CD14-positive monocyte (primary cell): ENCODE measurements at regions not wholly inside any gene's neighbourhood (a gene's known extent, or its start where the extent isn't known, plus 50 kb on each side); places are given as distances from the start of the nearest gene placed in this dataset.

Experiments used
- DNase-seq, 3 donors: peaks; one replicate each; pipeline ENCODE4 v3.0.0-alpha.2; 2011 to 2022
- H2AFZ ChIP-seq: 2 replicates; pipeline ENCODE4 v1.6.0; 2012; ENCODE audit warnings: mild to moderate bottlenecking, low read depth, low read length, inconsistent platforms; ENCODE audit not compliant: insufficient read depth, poor library complexity, severe bottlenecking
- H3K27ac ChIP-seq, 2 donors: 1 replicate in 1 of 2; 2 replicates in 1 of 2; pipeline ENCODE4 v1.5.1; 2012 to 2013; ENCODE audit warnings: low read length in 2 of 2, control low read depth in 1 of 2, inconsistent platforms in 1 of 2, low read depth in 1 of 2, mild to moderate bottlenecking in 1 of 2
- H3K27me3 ChIP-seq, 2 donors: one replicate each; pipeline versions ENCODE4 v1.6.0 to v1.6.1; 2011 to 2013; ENCODE audit warnings: low read length in 2 of 2; ENCODE audit not compliant: control insufficient read depth in 2 of 2, insufficient read depth in 2 of 2
- H3K36me3 ChIP-seq, 2 donors: replicated peaks in 1 of 2; 1 replicate in 1 of 2; 2 replicates in 1 of 2; pipeline versions ENCODE4 v1.5.1 to v1.6.1; 2012 to 2013; ENCODE audit warnings: low read length in 2 of 2, control low read depth in 1 of 2, inconsistent platforms in 1 of 2, mild to moderate bottlenecking in 1 of 2; ENCODE audit not compliant: insufficient read depth in 2 of 2, control insufficient read depth in 1 of 2
- H3K4me1 ChIP-seq, 2 donors: 1 replicate in 1 of 2; 2 replicates in 1 of 2; pipeline versions ENCODE4 v1.5.1 to v1.6.1; 2012 to 2013; ENCODE audit warnings: low read length in 2 of 2, control low read depth in 1 of 2, inconsistent platforms in 1 of 2, mild to moderate bottlenecking in 1 of 2, moderate library complexity in 1 of 2; ENCODE audit not compliant: insufficient read depth in 2 of 2, control insufficient read depth in 1 of 2
- H3K4me2 ChIP-seq: replicated peaks from 2 replicates; pipeline ENCODE3; 2012; ENCODE audit warnings: low read length, moderate library complexity, mild to moderate bottlenecking; ENCODE audit not compliant: poor library complexity, severe bottlenecking; ENCODE audit errors: extremely low read depth
- H3K4me3 ChIP-seq, 3 experiments: fragments of 200-600 bp in 1 of 3; sonication (generic) in 1 of 3; replicated peaks in 1 of 3; 1 replicate in 2 of 3; 2 replicates in 1 of 3; pipeline ENCODE4 v1.5.1; 2011 to 2013; ENCODE audit warnings: low read length in 3 of 3, mild to moderate bottlenecking in 3 of 3, control low read depth in 2 of 3, low read depth in 2 of 3, inconsistent platforms in 1 of 3, moderate library complexity in 1 of 3
- H3K79me2 ChIP-seq: 2 replicates; pipeline ENCODE4 v1.6.0; 2012; ENCODE audit warnings: mild to moderate bottlenecking, control low read depth, inconsistent platforms, low read length, moderate library complexity; ENCODE audit not compliant: insufficient read depth
- H3K9ac ChIP-seq: 2 replicates; pipeline ENCODE4 v1.6.0; 2017; ENCODE audit warnings: low read length, mild to moderate bottlenecking; ENCODE audit not compliant: insufficient read depth, poor library complexity, severe bottlenecking
- H3K9me3 ChIP-seq, 2 donors: replicated peaks in 1 of 2; 1 replicate in 1 of 2; 2 replicates in 1 of 2; pipeline versions ENCODE4 v1.5.1 to v1.6.1; 2012 to 2013; ENCODE audit warnings: low read length in 2 of 2, control low read depth in 1 of 2; ENCODE audit not compliant: control insufficient read depth in 1 of 2, insufficient read depth in 1 of 2
- H4K20me1 ChIP-seq: 2 replicates; pipeline ENCODE4 v1.6.0; 2012; ENCODE audit warnings: mild to moderate bottlenecking, low read length, control low read depth, moderate library complexity; ENCODE audit not compliant: insufficient read depth
- H3K27ac Mint-ChIP-seq, 7 donors: one replicate each; pipeline ENCODE4 v1.8.0; 2020; ENCODE audit warnings: mild to moderate bottlenecking in 7 of 7, mixed read lengths in 7 of 7, moderate library complexity in 6 of 7, inconsistent platforms in 2 of 7
- H3K27me3 Mint-ChIP-seq, 3 donors: one replicate each; pipeline ENCODE4 v1.8.0; 2021 to 2022; ENCODE audit warnings: low read depth in 3 of 3, mild to moderate bottlenecking in 3 of 3, mixed read lengths in 3 of 3, moderate library complexity in 3 of 3, inconsistent platforms in 1 of 3
- H3K36me3 Mint-ChIP-seq, 2 donors: one replicate each; pipeline ENCODE4 v1.8.0; 2020; ENCODE audit warnings: mixed read lengths in 2 of 2, inconsistent platforms in 1 of 2, mild to moderate bottlenecking in 1 of 2
- H3K4me1 Mint-ChIP-seq: one replicate; pipeline ENCODE4 v1.8.0; 2020; ENCODE audit warnings: mild to moderate bottlenecking, mixed read lengths
- H3K4me3 Mint-ChIP-seq, 2 donors: one replicate each; pipeline ENCODE4 v1.8.0; 2020; ENCODE audit warnings: mild to moderate bottlenecking in 2 of 2, mixed read lengths in 2 of 2, moderate library complexity in 1 of 2
- H3K9me3 Mint-ChIP-seq, 7 donors: one replicate each; pipeline ENCODE4 v1.8.0; 2020 to 2022; ENCODE audit warnings: mixed read lengths in 7 of 7, mild to moderate bottlenecking in 6 of 7, moderate library complexity in 6 of 7, inconsistent platforms in 2 of 7
- CTCF ChIP-seq: fragments of 200-600 bp; IDR thresholded peaks from one replicate; pipeline ENCODE4 v1.8.0; 2022; ENCODE audit warnings: antibody characterized with exemption, mild to moderate bottlenecking
- WGBS: methylation state at CpG from one replicate; pipeline ENCODE4 v1.1.5; 2013; ENCODE audit warnings: missing lambda C conversion rate; ENCODE audit not compliant: insufficient coverage; 5-methylcytosine and 5-hydroxymethylcytosine counted together
- intact Hi-C, 2 donors: fragments of 100-400 bp; cut with micrococcal nuclease; formaldehyde crosslinking; loops; one replicate each; pipeline versions ENCODE4 v1.15.0 to v1.15.1; 2023

- H3K79me2 ChIP-seq = no peaks in the 10 kb centered on the region
- no peaks in the 10 kb centered on the region for H4K20me1 ChIP-seq
- peaks cover 0 to 6% (median 1%) of the 10 kb centered on the region in 7 donors for H3K9me3 Mint-ChIP-seq
- no peaks in the 10 kb centered on the region for H3K4me1 Mint-ChIP-seq
- no peaks in the 10 kb centered on the region for H3K36me3 ChIP-seq
- H3K27me3 Mint-ChIP-seq = no peaks in the 10 kb centered on the region
- no peak for DNase-seq
- no peaks in the 10 kb centered on the region for H3K9me3 ChIP-seq
- H3K4me1 ChIP-seq = no peaks in the 10 kb centered on the region
- no peak overlapping the region for H3K27ac Mint-ChIP-seq
- no peak overlapping the region for H3K4me3 Mint-ChIP-seq
- intact Hi-C loops = no loop called here
- no peak overlapping the region for H3K4me2 ChIP-seq
- H2AFZ ChIP-seq = no peak overlapping the region
- H3K4me3 ChIP-seq = no peak overlapping the region
- no peaks in the 10 kb centered on the region for H3K27me3 ChIP-seq
- H3K9ac ChIP-seq = no peak overlapping the region
- no peak overlapping the region for H3K27ac ChIP-seq
- H3K36me3 Mint-ChIP-seq = no peaks in the 10 kb centered on the region
- TF ChIP-seq CTCF = no peak
Measured at GRCh38 chr10:59087486-59087885, 89.0 kb upstream of the PHYHIPL start.

GRCh38 chr10:59088912-59089573 lies 87.4 kb upstream of the PHYHIPL start:
- H3K27me3 ChIP-seq = no peaks in the 10 kb centered on the region
- H3K9me3 Mint-ChIP-seq = peaks cover 0 to 6% (median 1%) of the 10 kb centered on the region in 7 donors

More at GRCh38 chr10:59088912-59089573, 87.4 kb upstream of the PHYHIPL start:
- H4K20me1 ChIP-seq = no peaks in the 10 kb centered on the region
- no peaks in the 10 kb centered on the region for H3K36me3 ChIP-seq
- no peak for DNase-seq
- H3K27ac Mint-ChIP-seq = no peak overlapping the region
- 82% methylated on average over 6 of the region's 11 CpGs for WGBS
- no peaks in the 10 kb centered on the region for H3K36me3 Mint-ChIP-seq
- no peaks in the 10 kb centered on the region for H3K9me3 ChIP-seq
- no peaks in the 10 kb centered on the region for H3K4me1 Mint-ChIP-seq
- no peak overlapping the region for H3K4me3 Mint-ChIP-seq
- H3K4me2 ChIP-seq = no peak overlapping the region
- no peaks in the 10 kb centered on the region for H3K4me1 ChIP-seq
- H3K27ac ChIP-seq = no peak overlapping the region
- no peaks in the 10 kb centered on the region for H3K79me2 ChIP-seq
- H3K27me3 Mint-ChIP-seq = no peaks in the 10 kb centered on the region
- intact Hi-C loops = no loop called here
- H3K9ac ChIP-seq = no peak overlapping the region
- H2AFZ ChIP-seq = no peak overlapping the region
- H3K4me3 ChIP-seq = no peak overlapping the region
- no peak for TF ChIP-seq CTCF
